Esophagus (tissue), 2 donors: ENCODE measurements at regions not wholly inside any gene's neighbourhood (a gene's known extent, or its start where the extent isn't known, plus 50 kb on each side); places are given as distances from the start of the nearest gene placed in this dataset.
"Not testable (repeated sequence)": the region's sequence is repeated elsewhere in the genome, so short reads cannot be mapped to it uniquely, and the experiment has no call there.

Experiments used
- H3K27ac ChIP-seq, 2 donors: one replicate each; pipeline ENCODE4 v1.5.1; 2013; ENCODE audit warnings: low read depth in 2 of 2, mild to moderate bottlenecking in 2 of 2, inconsistent platforms in 1 of 2, low read length in 1 of 2, moderate library complexity in 1 of 2
- H3K27me3 ChIP-seq, 2 donors: one replicate each; pipeline ENCODE4 v1.6.1; 2013; ENCODE audit warnings: low read length in 2 of 2, control low read depth in 1 of 2, mild to moderate bottlenecking in 1 of 2; ENCODE audit not compliant: insufficient read depth in 2 of 2, control insufficient read depth in 1 of 2
- H3K36me3 ChIP-seq, 2 donors: one replicate each; pipeline ENCODE4 v1.6.1; 2013; ENCODE audit warnings: low read length in 1 of 2; ENCODE audit not compliant: control insufficient read depth in 2 of 2, insufficient read depth in 2 of 2
- H3K4me1 ChIP-seq, 2 donors: one replicate each; pipeline ENCODE4 v1.6.1; 2013; ENCODE audit warnings: low read length in 1 of 2; ENCODE audit not compliant: control insufficient read depth in 2 of 2, insufficient read depth in 2 of 2
- H3K4me3 ChIP-seq, 2 donors: one replicate each; pipeline ENCODE4 v1.5.1; 2013; ENCODE audit warnings: low read length in 2 of 2, mild to moderate bottlenecking in 2 of 2, low read depth in 1 of 2, moderate library complexity in 1 of 2
- H3K9me3 ChIP-seq, 2 donors: one replicate each; pipeline ENCODE4 v1.6.1; 2013; ENCODE audit warnings: mild to moderate bottlenecking in 2 of 2, low read depth in 1 of 2, low read length in 1 of 2, moderate library complexity in 1 of 2; ENCODE audit not compliant: control insufficient read depth in 2 of 2, insufficient read depth in 1 of 2
- WGBS, 2 donors: extraction: QIAGEN DNeasy Blood & Tissue Kit; methylation state at CpG; one replicate each; pipeline ENCODE4 v1.1.7; 2013; 5-methylcytosine and 5-hydroxymethylcytosine counted together
- donor health status: healthy with polysubstance abuse.
- donor health status: Bipolar disorder and iron deficiency.

DNA sequence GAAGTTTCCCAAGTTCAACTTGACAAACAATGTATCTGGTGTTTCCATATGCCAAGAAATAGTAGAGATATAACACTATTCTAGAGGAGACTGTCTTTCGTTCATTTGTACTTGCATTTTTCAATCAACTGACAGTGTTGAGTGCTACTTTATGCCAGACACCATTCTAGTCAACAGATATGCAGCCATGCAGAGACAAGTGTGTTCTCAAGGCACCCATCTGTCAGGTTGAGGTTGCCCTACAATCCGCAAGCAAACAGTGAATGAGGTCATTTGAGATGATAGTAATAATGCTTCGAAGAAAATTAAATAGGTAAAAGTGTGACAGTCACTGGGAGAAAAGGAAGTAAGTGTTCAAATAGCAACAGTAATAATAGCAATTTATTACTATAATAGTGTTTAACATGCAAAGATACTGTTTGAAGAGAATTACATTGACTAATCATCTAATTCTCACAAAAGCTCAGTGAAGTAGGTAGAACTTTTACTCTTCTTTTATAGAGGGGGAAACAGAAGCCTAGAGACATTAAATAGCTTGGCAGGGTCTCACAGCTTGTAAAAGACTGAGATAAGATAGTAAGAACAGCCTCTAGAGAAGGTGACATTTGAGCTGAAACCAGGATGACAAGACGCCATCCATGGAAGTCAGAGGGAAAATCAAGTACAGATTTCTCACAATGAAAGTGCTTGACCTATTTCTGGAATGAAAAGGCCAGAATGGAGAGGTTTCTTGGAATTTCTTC, 936.9 kb downstream of the SORCS3 start:
- no peaks in the 10 kb centered on the region for H3K36me3 ChIP-seq
- no peaks in the 10 kb centered on the region for H3K4me1 ChIP-seq
- 81 to 90% methylated on average over 4 of the region's 4 CpGs for WGBS, 2 donors
- no peaks in the 10 kb centered on the region for H3K27me3 ChIP-seq
- H3K9me3 ChIP-seq, result peaks cover 2 to 5% of the 10 kb centered on the region in 2 donors
- H3K27ac ChIP-seq, result no peak overlapping the region
- no peak overlapping the region for H3K4me3 ChIP-seq

DNA sequence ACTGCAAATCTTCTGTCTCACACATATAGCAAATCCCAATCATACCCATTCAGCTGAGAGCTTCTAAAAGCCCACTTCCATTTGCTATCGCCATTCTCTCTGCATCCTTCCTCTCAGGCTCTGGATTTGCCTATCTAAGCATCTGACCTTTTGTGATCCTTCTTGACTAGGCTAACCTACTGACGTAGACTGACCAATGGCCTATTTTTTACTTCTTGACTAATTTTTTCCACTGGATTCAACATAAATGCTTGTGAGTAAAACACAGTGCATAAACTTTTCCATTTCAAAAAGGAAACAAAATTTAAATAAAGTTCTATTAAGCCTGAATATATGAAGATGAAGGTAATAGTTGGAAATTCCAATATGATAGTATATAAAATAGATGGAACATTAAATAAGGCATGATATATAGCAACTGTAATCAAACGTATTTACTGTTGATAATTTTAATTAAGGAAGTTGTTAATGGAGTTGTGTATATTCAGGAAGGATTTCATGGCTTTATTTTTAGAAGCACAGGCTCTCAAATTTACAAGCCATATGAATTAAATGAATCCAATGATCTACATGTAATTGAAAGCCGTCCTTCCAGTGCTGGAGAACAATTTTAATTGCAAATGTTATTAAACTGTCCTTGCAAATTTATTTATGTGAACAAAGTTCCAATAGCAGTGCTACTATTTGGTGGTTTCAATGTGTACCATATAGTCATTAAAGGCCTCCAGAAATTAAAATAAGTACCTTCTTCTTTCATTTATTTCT, 918.4 kb downstream of the SORCS3 start:
- no peak overlapping the region for H3K27ac ChIP-seq
- no peaks in the 10 kb centered on the region for H3K36me3 ChIP-seq
- no peaks in the 10 kb centered on the region for H3K27me3 ChIP-seq
- H3K9me3 ChIP-seq, result no peaks in the 10 kb centered on the region
- WGBS, 2 donors, result 70 to 75% methylated on average over 4 of the region's 4 CpGs
- H3K4me1 ChIP-seq, result no peaks in the 10 kb centered on the region
- H3K4me3 ChIP-seq, result no peak overlapping the region

DNA sequence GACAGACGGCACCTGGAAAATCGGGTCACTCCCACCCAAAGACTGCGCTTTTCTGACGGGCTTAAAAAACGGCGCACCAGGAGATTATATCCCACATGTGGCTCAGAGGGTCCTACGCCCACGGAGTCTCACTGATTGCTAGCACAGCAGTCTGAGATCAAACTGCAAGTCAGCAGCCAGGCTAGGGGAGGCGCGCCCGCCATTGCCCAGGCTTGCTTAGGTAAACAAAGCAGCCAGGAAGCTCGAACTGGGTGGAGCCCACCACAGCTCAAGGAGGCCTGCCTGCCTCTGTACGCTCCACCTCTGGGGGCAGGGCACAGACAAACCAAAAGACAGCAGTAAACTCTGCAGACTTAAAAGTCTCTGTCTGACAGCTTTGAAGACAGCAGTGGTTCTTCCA, 909.4 kb downstream of the SORCS3 start:
- H3K27me3 ChIP-seq, H3K4me1 ChIP-seq, H3K4me3 ChIP-seq, H3K36me3 ChIP-seq, H3K27ac ChIP-seq, H3K9me3 ChIP-seq: not testable (repeated sequence)
- 62 to 84% methylated on average over 12 to 13 of the region's 13 CpGs for WGBS, 2 donors

DNA sequence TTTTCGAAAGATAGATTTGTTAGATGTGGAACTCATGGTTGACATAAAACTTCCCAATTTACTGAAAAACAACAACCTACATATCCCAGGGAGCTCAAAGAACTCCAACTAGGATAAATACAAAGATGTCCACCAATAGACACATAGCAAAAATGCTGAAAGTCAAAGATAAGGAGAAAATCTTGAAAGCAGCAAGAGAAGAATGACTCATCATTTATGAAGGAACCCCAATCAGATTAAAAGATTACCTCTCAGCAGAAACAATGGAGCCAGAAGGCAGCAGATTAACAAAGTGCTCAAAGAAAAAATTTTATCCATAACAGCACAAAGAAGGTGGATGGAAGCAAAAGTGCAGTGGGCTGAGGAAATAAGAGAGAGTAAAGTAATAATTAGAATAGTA, 908.6 kb downstream of the SORCS3 start:
- H3K36me3 ChIP-seq, result no peaks in the 10 kb centered on the region
- WGBS, 2 donors, result 83 to 92% methylated on average over 1 of the region's 1 CpG
- no peak overlapping the region for H3K27ac ChIP-seq
- H3K27me3 ChIP-seq, result no peaks in the 10 kb centered on the region
- no peaks in the 10 kb centered on the region for H3K9me3 ChIP-seq
- no peaks in the 10 kb centered on the region for H3K4me1 ChIP-seq
- no peak overlapping the region for H3K4me3 ChIP-seq

DNA sequence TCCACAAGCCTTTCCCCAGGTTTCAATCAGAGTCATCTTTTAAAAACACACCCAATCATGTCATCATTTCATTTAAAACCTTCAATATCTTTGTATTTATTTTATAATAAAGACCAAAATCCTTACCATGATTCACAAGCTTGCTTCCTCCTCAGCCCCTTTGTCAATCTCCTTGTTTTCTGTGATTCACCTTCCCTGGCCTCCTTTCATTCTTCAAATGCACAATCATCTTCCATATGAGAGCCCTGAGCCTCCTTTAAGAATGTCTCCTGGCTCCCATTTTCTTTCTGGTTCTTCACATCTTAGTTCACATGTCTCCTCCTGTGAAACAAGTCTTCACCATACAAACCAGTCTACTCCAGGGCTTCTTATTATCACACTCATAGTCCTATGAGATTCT, 904.0 kb downstream of the SORCS3 start:
- no peaks in the 10 kb centered on the region for H3K4me1 ChIP-seq
- peaks cover 0 to 3% of the 10 kb centered on the region in 2 donors for H3K9me3 ChIP-seq

DNA sequence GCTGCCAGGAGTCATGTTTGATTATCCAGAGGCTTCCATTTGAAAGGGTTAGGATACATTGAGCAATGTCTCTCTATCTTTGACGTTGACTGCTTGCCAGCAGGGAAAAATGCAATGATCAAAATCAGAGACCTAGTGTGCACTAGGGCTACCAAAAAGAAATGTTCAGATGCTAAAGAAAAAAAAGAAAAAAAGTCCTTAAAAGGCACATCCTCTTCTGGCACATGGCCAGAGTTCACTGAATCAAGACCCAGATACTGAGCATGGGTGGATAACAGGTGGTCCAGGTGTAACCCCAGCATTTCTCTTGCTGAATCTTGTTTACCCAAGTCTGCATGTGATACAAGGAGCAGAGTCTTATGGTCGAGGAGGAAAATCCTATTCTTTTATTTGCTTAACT, 899.3 kb downstream of the SORCS3 start:
- no peaks in the 10 kb centered on the region for H3K27me3 ChIP-seq
- H3K27ac ChIP-seq, result no peak overlapping the region
- no peaks in the 10 kb centered on the region for H3K4me1 ChIP-seq
- no peak overlapping the region for H3K4me3 ChIP-seq
- WGBS, 2 donors, result 37 to 46% methylated on average over 2 of the region's 2 CpGs
- peaks cover 0 to 3% of the 10 kb centered on the region in 2 donors for H3K9me3 ChIP-seq
- H3K36me3 ChIP-seq, result no peaks in the 10 kb centered on the region

More for the DNA sequence above, 904.0 kb downstream of the SORCS3 start:
- no peaks in the 10 kb centered on the region for H3K27me3 ChIP-seq
- H3K36me3 ChIP-seq, result no peaks in the 10 kb centered on the region
- no peak overlapping the region for H3K27ac ChIP-seq
- H3K4me3 ChIP-seq, result no peak overlapping the region

DNA sequence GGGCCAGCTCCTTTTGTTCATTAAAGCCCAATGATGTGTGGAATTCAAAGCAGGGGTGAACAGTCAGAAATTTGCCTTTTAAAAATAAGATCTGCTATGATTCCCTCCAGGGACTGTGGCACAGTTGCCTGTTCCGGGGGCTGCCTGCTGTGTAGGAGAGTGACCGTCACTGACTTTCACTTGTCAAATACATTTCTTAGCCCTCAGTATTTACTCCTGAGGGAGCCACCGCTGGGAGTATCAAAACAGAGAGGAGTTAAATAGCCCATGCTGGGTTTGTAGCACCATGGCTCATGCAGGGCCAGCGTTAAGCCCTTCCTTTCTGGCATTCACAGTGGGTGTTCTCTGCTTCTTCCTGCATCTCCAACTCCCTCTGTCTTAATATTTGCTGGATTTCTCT, 897.8 kb downstream of the SORCS3 start:
- Histone ChIP-seq H3K9me3 (peaks cover 0 to 3% of the 10 kb centered on the region in 2 donors), H3K27me3 (no peaks in the 10 kb centered on the region), H3K4me1 (no peaks in the 10 kb centered on the region), H3K27ac (no peak overlapping the region), H3K4me3 (no peak overlapping the region), H3K36me3 (no peaks in the 10 kb centered on the region)
- WGBS, 2 donors, result 29 to 42% methylated on average over 4 of the region's 4 CpGs

DNA sequence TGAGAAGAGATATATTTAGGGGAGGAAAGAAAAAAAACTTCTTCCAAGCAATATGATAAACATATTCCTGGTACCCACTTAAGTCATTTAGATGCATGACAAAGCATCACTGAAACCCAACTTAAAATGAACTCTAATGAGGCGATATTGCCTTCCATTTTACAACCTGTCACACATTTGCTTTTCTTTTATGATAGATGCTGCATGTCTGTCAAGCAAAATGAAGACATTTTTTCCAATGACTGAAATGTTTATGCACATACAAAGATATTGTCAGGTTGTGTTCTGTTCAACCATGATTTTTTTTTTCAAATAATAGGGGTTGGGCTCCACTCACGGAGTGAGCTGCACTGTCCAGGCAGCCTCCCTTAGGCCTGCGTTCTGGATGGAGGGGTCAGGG, 894.4 kb downstream of the SORCS3 start:
- WGBS, 2 donors, result 83 to 95% methylated on average over 3 of the region's 3 CpGs
- H3K4me3 ChIP-seq, result no peak overlapping the region
- no peaks in the 10 kb centered on the region for H3K27me3 ChIP-seq
- peaks cover 0 to 3% of the 10 kb centered on the region in 2 donors for H3K9me3 ChIP-seq
- H3K4me1 ChIP-seq, result no peaks in the 10 kb centered on the region
- H3K36me3 ChIP-seq, result no peaks in the 10 kb centered on the region
- no peak overlapping the region for H3K27ac ChIP-seq

DNA sequence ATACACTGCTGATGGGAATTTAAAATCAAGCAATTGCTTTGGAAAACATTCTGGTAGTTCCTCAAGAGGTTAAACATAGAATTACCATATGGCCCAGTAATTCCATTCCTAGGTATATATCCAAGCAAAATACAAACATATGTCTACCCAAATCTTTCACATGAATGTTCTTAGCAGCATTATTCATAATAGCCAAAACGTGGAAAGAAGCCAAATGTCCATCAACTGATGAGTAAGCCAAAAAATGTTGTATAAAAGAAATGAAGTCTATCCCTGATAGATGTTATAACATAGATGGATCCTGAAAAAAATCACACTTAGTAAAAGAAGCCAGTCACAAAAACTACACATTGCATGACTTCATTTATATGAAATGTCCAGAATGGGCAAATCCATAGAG, 893.0 kb downstream of the SORCS3 start:
- H3K36me3 ChIP-seq, result no peaks in the 10 kb centered on the region
- H3K9me3 ChIP-seq, result peaks cover 0 to 3% of the 10 kb centered on the region in 2 donors
- H3K27ac ChIP-seq, result no peak overlapping the region
- no peaks in the 10 kb centered on the region for H3K27me3 ChIP-seq
- no peaks in the 10 kb centered on the region for H3K4me1 ChIP-seq
- 21 to 33% methylated on average over 1 of the region's 1 CpG for WGBS, 2 donors
- no peak overlapping the region for H3K4me3 ChIP-seq

DNA sequence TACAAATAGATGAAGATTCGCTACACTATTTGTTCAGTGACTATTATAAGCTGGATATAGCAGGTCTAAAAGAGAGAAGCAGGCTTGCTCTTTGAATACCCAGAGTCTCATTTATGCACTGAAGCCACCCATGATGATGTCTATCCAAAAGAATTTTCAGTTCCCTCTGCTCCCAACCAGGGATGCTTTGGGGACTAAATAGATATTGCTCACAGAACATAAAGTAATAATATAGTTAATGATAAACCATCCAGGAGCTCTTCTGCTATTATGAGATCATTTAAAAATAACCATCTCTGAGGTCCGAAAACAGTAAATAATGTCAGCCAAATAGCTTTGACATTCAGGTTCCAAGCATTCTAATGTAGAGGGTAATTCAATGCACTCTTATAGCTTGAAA, 875.4 kb downstream of the SORCS3 start:
- H3K27me3 ChIP-seq, result no peaks in the 10 kb centered on the region
- WGBS, 2 donors, result 87 to 91% methylated on average over 2 of the region's 2 CpGs
- H3K4me1 ChIP-seq, result no peaks in the 10 kb centered on the region
- no peaks in the 10 kb centered on the region for H3K36me3 ChIP-seq
- no peak overlapping the region for H3K4me3 ChIP-seq
- H3K9me3 ChIP-seq, result peaks cover 0 to 4% of the 10 kb centered on the region in 2 donors
- no peak overlapping the region for H3K27ac ChIP-seq
